C4-2B (cell line): ENCODE measurements at regions not wholly inside any gene's neighbourhood (a gene's known extent, or its start where the extent isn't known, plus 50 kb on each side); places are given as distances from the start of the nearest gene placed in this dataset.

ENCODE experiments used
- H3K27ac ChIP-seq: fragments of 450-650 bp; 2 replicates; pipeline ENCODE4 v1.5.1; 2017
- CTCF ChIP-seq: fragments of 450-650 bp; conservative IDR thresholded peaks from 2 replicates; pipeline ENCODE4 v1.5.1; 2017; ENCODE audit warnings: mild to moderate bottlenecking
- ZFX ChIP-seq: fragments of 450-650 bp; IDR thresholded peaks from 2 replicates; pipeline ENCODE4 v1.6.1; 2017

- no peak overlapping the region for H3K27ac ChIP-seq
- no peak for TF ChIP-seq CTCF
- TF ChIP-seq ZFX = no peak
Measured at GRCh38 chr2:176493226-176493825, 224.1 kb downstream of the MTX2 start.

GRCh38 chr2:176493909-176494308 is 224.7 kb downstream of the MTX2 start:
- no peak overlapping the region for H3K27ac ChIP-seq
- TF ChIP-seq ZFX (no peak), CTCF (no peak)

GRCh38 chr2:176494949-176495353 is 225.7 kb downstream of the MTX2 start:
- TF ChIP-seq ZFX (no peak), CTCF (no peak)
- no peak overlapping the region for H3K27ac ChIP-seq

GRCh38 chr2:176495826-176496225 is 226.6 kb downstream of the MTX2 start:
- H3K27ac ChIP-seq = no peak overlapping the region
- no peak for TF ChIP-seq ZFX
- no peak for TF ChIP-seq CTCF

- no peak for TF ChIP-seq ZFX
- TF ChIP-seq CTCF = no peak
- H3K27ac ChIP-seq = no peak overlapping the region
Measured at GRCh38 chr2:176496761-176497160, 227.5 kb downstream of the MTX2 start.

- no peak for TF ChIP-seq CTCF
- no peak for TF ChIP-seq ZFX
Measured at GRCh38 chr2:176500901-176501300, 231.7 kb downstream of the MTX2 start.

GRCh38 chr2:176501617-176502016 is 232.4 kb downstream of the MTX2 start:
- no peak overlapping the region for H3K27ac ChIP-seq
- TF ChIP-seq ZFX = no peak
- no peak for TF ChIP-seq CTCF

More at GRCh38 chr2:176500901-176501300, 231.7 kb downstream of the MTX2 start:
- H3K27ac ChIP-seq = no peak overlapping the region
